ENCODE measurements at regions not wholly inside any gene's neighbourhood (a gene's known extent, or its start where the extent isn't known, plus 50 kb on each side); places are given as distances from the start of the nearest gene placed in this dataset.

DNA sequence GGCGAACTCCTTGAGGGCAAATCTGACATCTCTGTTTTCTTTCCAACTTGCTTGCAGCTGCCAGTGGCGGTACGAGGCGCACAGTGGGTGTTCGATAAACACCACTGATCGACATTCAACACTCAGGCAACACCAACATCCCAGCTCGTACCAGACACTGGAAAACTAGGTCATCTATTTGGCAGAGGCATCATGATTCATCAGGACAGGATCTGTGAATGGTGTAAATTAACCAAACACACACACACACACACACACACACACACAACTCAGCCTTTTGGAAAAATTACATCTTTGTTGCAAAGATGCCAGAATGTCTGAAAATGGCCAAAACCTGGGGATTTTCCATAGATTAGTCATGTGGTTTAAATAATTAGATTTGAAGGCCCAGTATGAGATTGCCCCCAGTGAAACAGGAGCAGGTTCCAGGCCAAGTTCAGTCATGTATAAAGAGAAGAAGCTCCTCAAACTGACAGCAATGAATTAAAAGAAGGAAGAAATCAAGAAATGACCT is 150.5 kb upstream of the NCKAP5 start:
- no peak overlapping the region for H3K4me2 ChIP-seq (ENCODE audit: low read length)
- no peak overlapping the region for H3K4me3 ChIP-seq (ENCODE audit: low read length)
- H2AFZ ChIP-seq (ENCODE audit: low read depth, low read length), result no peak overlapping the region
- no peaks in the 10 kb centered on the region for H3K27me3 ChIP-seq (ENCODE audit: insufficient read depth, low read depth, low read length)
- no peak for TF ChIP-seq MXI1 (conservative IDR thresholded peaks at IDR 0.05; ENCODE audit: poor library complexity, severe bottlenecking)
- no peak for TF ChIP-seq SMC3 (conservative IDR thresholded peaks at IDR 0.05; ENCODE audit: poor library complexity)
- TF ChIP-seq, protein P1, sequence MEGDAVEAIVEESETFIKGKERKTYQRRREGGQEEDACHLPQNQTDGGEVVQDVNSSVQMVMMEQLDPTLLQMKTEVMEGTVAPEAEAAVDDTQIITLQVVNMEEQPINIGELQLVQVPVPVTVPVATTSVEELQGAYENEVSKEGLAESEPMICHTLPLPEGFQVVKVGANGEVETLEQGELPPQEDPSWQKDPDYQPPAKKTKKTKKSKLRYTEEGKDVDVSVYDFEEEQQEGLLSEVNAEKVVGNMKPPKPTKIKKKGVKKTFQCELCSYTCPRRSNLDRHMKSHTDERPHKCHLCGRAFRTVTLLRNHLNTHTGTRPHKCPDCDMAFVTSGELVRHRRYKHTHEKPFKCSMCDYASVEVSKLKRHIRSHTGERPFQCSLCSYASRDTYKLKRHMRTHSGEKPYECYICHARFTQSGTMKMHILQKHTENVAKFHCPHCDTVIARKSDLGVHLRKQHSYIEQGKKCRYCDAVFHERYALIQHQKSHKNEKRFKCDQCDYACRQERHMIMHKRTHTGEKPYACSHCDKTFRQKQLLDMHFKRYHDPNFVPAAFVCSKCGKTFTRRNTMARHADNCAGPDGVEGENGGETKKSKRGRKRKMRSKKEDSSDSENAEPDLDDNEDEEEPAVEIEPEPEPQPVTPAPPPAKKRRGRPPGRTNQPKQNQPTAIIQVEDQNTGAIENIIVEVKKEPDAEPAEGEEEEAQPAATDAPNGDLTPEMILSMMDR (IDR thresholded peaks at IDR 0.05; ENCODE audit: poor library complexity, severe bottlenecking), result no peak
- TF ChIP-seq, protein P2, sequence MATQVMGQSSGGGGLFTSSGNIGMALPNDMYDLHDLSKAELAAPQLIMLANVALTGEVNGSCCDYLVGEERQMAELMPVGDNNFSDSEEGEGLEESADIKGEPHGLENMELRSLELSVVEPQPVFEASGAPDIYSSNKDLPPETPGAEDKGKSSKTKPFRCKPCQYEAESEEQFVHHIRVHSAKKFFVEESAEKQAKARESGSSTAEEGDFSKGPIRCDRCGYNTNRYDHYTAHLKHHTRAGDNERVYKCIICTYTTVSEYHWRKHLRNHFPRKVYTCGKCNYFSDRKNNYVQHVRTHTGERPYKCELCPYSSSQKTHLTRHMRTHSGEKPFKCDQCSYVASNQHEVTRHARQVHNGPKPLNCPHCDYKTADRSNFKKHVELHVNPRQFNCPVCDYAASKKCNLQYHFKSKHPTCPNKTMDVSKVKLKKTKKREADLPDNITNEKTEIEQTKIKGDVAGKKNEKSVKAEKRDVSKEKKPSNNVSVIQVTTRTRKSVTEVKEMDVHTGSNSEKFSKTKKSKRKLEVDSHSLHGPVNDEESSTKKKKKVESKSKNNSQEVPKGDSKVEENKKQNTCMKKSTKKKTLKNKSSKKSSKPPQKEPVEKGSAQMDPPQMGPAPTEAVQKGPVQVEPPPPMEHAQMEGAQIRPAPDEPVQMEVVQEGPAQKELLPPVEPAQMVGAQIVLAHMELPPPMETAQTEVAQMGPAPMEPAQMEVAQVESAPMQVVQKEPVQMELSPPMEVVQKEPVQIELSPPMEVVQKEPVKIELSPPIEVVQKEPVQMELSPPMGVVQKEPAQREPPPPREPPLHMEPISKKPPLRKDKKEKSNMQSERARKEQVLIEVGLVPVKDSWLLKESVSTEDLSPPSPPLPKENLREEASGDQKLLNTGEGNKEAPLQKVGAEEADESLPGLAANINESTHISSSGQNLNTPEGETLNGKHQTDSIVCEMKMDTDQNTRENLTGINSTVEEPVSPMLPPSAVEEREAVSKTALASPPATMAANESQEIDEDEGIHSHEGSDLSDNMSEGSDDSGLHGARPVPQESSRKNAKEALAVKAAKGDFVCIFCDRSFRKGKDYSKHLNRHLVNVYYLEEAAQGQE (IDR thresholded peaks at IDR 0.05; ENCODE audit: borderline replicate concordance), result no peak
- TF ChIP-seq TAF1 (IDR thresholded peaks at IDR 0.05; ENCODE audit: low read depth), result no peak
- no peak for TF ChIP-seq RAD21 (conservative IDR thresholded peaks at IDR 0.05)
- no peak for TF ChIP-seq EP300 (conservative IDR thresholded peaks at IDR 0.05; ENCODE audit: poor library complexity, severe bottlenecking)
- TF ChIP-seq EZH2 (IDR thresholded peaks at IDR 0.05; ENCODE audit: borderline replicate concordance, insufficient read depth, low read length, poor library complexity, severe bottlenecking), result no peak
- TF ChIP-seq POLR2AphosphoS5 (IDR thresholded peaks at IDR 0.05), result no peak
- H3K27ac ChIP-seq (ENCODE audit: low read length), result no peak overlapping the region
- H4K20me1 ChIP-seq (ENCODE audit: insufficient read depth), result no peaks in the 10 kb centered on the region
- H3F3A ChIP-seq (ENCODE audit: insufficient read depth, low read length, poor library complexity, severe bottlenecking), result peaks cover 4% of the 10 kb centered on the region
- H3K9me2 ChIP-seq (ENCODE audit: insufficient read depth, low read length), result no peaks in the 10 kb centered on the region
- H3K36me3 ChIP-seq (ENCODE audit: insufficient read depth, low read length), result no peaks in the 10 kb centered on the region
- H3K9me3 ChIP-seq (ENCODE audit: low read length), result no peaks in the 10 kb centered on the region
- H3K79me2 ChIP-seq (replicated peaks; ENCODE audit: insufficient read depth, low read length), result no peaks in the 10 kb centered on the region
- H3K9ac ChIP-seq (ENCODE audit: low read length), result no peak overlapping the region

DNA sequence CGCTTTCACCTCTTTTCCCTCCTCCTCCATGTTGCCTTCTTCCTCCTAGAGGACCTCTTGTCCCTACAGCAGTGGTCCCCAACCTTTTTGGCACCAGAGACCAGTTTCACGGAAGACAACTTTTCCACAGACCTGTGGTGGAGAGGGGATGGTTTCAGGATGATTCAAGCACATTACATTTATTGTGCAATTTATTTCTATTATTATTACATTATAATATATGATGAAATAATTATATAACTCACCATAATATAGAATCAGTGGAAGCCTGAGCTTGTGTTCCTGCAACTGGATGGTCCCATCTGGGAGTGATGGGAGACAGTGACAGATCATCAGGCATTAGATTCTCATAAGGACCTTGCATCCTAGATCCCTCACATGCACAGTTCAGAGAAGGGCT is 152.2 kb upstream of the NCKAP5 start:
- H3K79me2 ChIP-seq (replicated peaks; ENCODE audit: insufficient read depth, low read length), result no peaks in the 10 kb centered on the region
- H3K27me3 ChIP-seq (ENCODE audit: insufficient read depth, low read depth, low read length), result no peaks in the 10 kb centered on the region
- no peak overlapping the region for H2AFZ ChIP-seq (ENCODE audit: low read depth, low read length)
- H3K4me2 ChIP-seq (ENCODE audit: low read length), result no peak overlapping the region
- no peak for TF ChIP-seq POLR2AphosphoS5 (IDR thresholded peaks at IDR 0.05)
- no peak for TF ChIP-seq TAF1 (IDR thresholded peaks at IDR 0.05; ENCODE audit: low read depth)
- H3K4me3 ChIP-seq (ENCODE audit: low read length), result no peak overlapping the region
- H4K20me1 ChIP-seq (ENCODE audit: insufficient read depth), result no peaks in the 10 kb centered on the region
- no peak overlapping the region for H3K9ac ChIP-seq (ENCODE audit: low read length)
- no peaks in the 10 kb centered on the region for H3K9me3 ChIP-seq (ENCODE audit: low read length)
- H3K9me2 ChIP-seq (ENCODE audit: insufficient read depth, low read length), result no peaks in the 10 kb centered on the region
- no peak overlapping the region for H3K27ac ChIP-seq (ENCODE audit: low read length)
- H3F3A ChIP-seq (ENCODE audit: insufficient read depth, low read length, poor library complexity, severe bottlenecking), result no peaks in the 10 kb centered on the region
- H3K36me3 ChIP-seq (ENCODE audit: insufficient read depth, low read length), result no peaks in the 10 kb centered on the region

GRCh38 chr2:133721118-133721517 is 152.9 kb upstream of the NCKAP5 start:
- no peak for TF ChIP-seq SMC3 (conservative IDR thresholded peaks at IDR 0.05; ENCODE audit: poor library complexity)
- TF ChIP-seq, protein P1 (IDR thresholded peaks at IDR 0.05; ENCODE audit: poor library complexity, severe bottlenecking), result no peak
- no peak for TF ChIP-seq EP300 (conservative IDR thresholded peaks at IDR 0.05; ENCODE audit: poor library complexity, severe bottlenecking)
- TF ChIP-seq EZH2 (IDR thresholded peaks at IDR 0.05; ENCODE audit: borderline replicate concordance, insufficient read depth, low read length, poor library complexity, severe bottlenecking), result no peak
- TF ChIP-seq RAD21 (conservative IDR thresholded peaks at IDR 0.05), result no peak
- Histone ChIP-seq H3K27me3 (ENCODE audit: insufficient read depth, low read depth, low read length) (no peaks in the 10 kb centered on the region), H3K27ac (ENCODE audit: low read length) (no peak overlapping the region), H3K36me3 (ENCODE audit: insufficient read depth, low read length) (no peaks in the 10 kb centered on the region), H3K4me3 (ENCODE audit: low read length) (no peak overlapping the region), H3K9me3 (ENCODE audit: low read length) (no peaks in the 10 kb centered on the region), H3K79me2 (replicated peaks; ENCODE audit: insufficient read depth, low read length) (no peaks in the 10 kb centered on the region), H3K9ac (ENCODE audit: low read length) (no peak overlapping the region), H3K4me2 (ENCODE audit: low read length) (no peak overlapping the region), H2AFZ (ENCODE audit: low read depth, low read length) (no peak overlapping the region), H4K20me1 (ENCODE audit: insufficient read depth) (no peaks in the 10 kb centered on the region), H3K9me2 (ENCODE audit: insufficient read depth, low read length) (no peaks in the 10 kb centered on the region), H3F3A (ENCODE audit: insufficient read depth, low read length, poor library complexity, severe bottlenecking) (no peaks in the 10 kb centered on the region)
